ENCODE measurements at regions not wholly inside any gene's neighbourhood (a gene's known extent, or its start where the extent isn't known, plus 50 kb on each side); places are given as distances from the start of the nearest gene placed in this dataset.
A peak's percentile ranks its signal among the peaks of the same experiment; 100 is the strongest.
"Not testable (repeated sequence)": the region's sequence is repeated elsewhere in the genome, so short reads cannot be mapped to it uniquely, and the experiment has no call there.

GRCh38 chr4:1550122-1551070 is 133.7 kb downstream of the FAM53A start:
- H3K4me1 ChIP-seq (ENCODE audit: insufficient read depth, low read length, severe bottlenecking): no peaks in the 10 kb centered on the region
- H3K4me2 ChIP-seq (ENCODE audit: low read length): no peak overlapping the region
- H3K27me3 ChIP-seq (ENCODE audit: insufficient read depth, low read length): no peaks in the 10 kb centered on the region
- H3K9me2 ChIP-seq (ENCODE audit: low read depth, low read length): no peaks in the 10 kb centered on the region
- H3K79me2 ChIP-seq (ENCODE audit: insufficient read depth, low read length): no peaks in the 10 kb centered on the region
- H3K36me3 ChIP-seq (ENCODE audit: insufficient read depth, low read length): no peaks in the 10 kb centered on the region
- no peak overlapping the region for H3K27ac ChIP-seq (ENCODE audit: low read depth, low read length, poor library complexity, severe bottlenecking)
- H2AFZ ChIP-seq (ENCODE audit: low read length): no peak overlapping the region
- H3K4me3 ChIP-seq (ENCODE audit: low read depth, low read length, poor library complexity, severe bottlenecking): no peak overlapping the region
- no peak overlapping the region for H3K9ac ChIP-seq (ENCODE audit: low read length)
- no peak for TF ChIP-seq CTCF (IDR thresholded peaks at IDR 0.05; ENCODE audit: low read length)
- no peak for TF ChIP-seq EZH2 (IDR thresholded peaks at IDR 0.05; ENCODE audit: borderline replicate concordance, low read length)
- no peaks in the 10 kb centered on the region for H3K9me3 ChIP-seq (ENCODE audit: low read length)
- H4K20me1 ChIP-seq (ENCODE audit: insufficient read depth, low read length): no peaks in the 10 kb centered on the region
- H3F3A ChIP-seq (ENCODE audit: insufficient read depth, low read length): no peaks in the 10 kb centered on the region

- no peaks in the 10 kb centered on the region for H3F3A ChIP-seq (ENCODE audit: insufficient read depth, low read length)
- H3K4me1 ChIP-seq (ENCODE audit: insufficient read depth, low read length, severe bottlenecking): no peaks in the 10 kb centered on the region
- no peaks in the 10 kb centered on the region for H3K36me3 ChIP-seq (ENCODE audit: insufficient read depth, low read length)
- H3K79me2 ChIP-seq (ENCODE audit: insufficient read depth, low read length): no peaks in the 10 kb centered on the region
- H3K9me2 ChIP-seq (ENCODE audit: low read depth, low read length): no peaks in the 10 kb centered on the region
- no peak overlapping the region for H3K9ac ChIP-seq (ENCODE audit: low read length)
- H3K27ac ChIP-seq (ENCODE audit: low read depth, low read length, poor library complexity, severe bottlenecking): no peak overlapping the region
- TF ChIP-seq CTCF (IDR thresholded peaks at IDR 0.05; ENCODE audit: low read length) (no peak), EZH2 (IDR thresholded peaks at IDR 0.05; ENCODE audit: borderline replicate concordance, low read length) (no peak)
- no peak overlapping the region for H3K4me3 ChIP-seq (ENCODE audit: low read depth, low read length, poor library complexity, severe bottlenecking)
- H3K9me3 ChIP-seq (ENCODE audit: low read length): no peaks in the 10 kb centered on the region
- H3K27me3 ChIP-seq (ENCODE audit: insufficient read depth, low read length): no peaks in the 10 kb centered on the region
- H4K20me1 ChIP-seq (ENCODE audit: insufficient read depth, low read length): no peaks in the 10 kb centered on the region
- H2AFZ ChIP-seq (ENCODE audit: low read length): no peak overlapping the region
- no peak overlapping the region for H3K4me2 ChIP-seq (ENCODE audit: low read length)
These were observed 134.5 kb downstream of the FAM53A start for GRCh38 chr4:1549638-1550035.

DNA sequence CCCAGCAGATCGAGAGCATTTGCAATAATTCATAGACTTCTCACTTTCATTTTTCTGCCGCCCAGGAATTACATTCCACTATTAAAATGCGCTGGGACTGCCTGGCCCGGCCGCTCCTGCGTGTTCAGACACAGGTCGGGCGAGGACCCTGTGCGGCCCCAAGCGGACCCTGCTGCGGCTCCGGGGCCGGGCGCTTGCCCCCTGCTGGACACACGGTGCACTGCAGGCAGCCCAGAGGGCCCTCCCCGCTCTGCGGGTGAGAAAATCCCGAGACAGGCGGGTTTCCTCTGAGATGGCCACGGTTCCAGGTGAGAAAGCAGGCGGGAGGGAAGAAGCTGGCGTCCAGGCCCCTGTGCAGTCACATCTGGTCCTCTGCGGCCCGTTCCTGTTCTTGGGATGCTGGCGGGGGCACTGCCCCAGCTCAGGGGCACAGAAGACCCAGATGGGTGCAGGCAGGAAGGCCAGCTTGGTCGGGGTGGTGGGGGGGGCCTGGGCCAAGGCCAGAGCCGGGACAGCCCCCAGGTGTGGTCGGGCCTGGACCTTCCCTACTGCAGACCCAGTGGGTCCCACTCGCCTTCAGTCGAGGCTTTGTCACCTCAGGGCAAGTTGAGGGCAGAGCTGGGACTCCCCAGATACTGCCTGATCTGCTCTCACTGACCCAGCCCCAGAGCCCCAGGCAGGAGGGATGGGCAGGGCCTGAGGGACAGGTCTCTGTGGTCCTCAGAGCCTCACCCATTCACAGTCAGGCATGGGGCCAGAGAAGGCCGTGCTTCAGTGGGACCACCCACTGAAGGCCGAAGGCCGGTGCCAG is 135.1 kb downstream of the FAM53A start:
- not testable (repeated sequence) for H3K9ac ChIP-seq (ENCODE audit: low read length); H2AFZ ChIP-seq (ENCODE audit: low read length); H3K36me3 ChIP-seq (ENCODE audit: insufficient read depth, low read length); H3K9me3 ChIP-seq (ENCODE audit: low read length); H3F3A ChIP-seq (ENCODE audit: insufficient read depth, low read length); H3K9me2 ChIP-seq (ENCODE audit: low read depth, low read length); H3K27me3 ChIP-seq (ENCODE audit: insufficient read depth, low read length); H3K79me2 ChIP-seq (ENCODE audit: insufficient read depth, low read length); H3K4me2 ChIP-seq (ENCODE audit: low read length); H3K4me3 ChIP-seq (ENCODE audit: low read depth, low read length, poor library complexity, severe bottlenecking); H4K20me1 ChIP-seq (ENCODE audit: insufficient read depth, low read length); H3K27ac ChIP-seq (ENCODE audit: low read depth, low read length, poor library complexity, severe bottlenecking); H3K4me1 ChIP-seq (ENCODE audit: insufficient read depth, low read length, severe bottlenecking)
- TF ChIP-seq CTCF (IDR thresholded peaks at IDR 0.05; ENCODE audit: low read length): peak; percentile 47
